ENCODE measurements at regions not wholly inside any gene's neighbourhood (a gene's known extent, or its start where the extent isn't known, plus 50 kb on each side); places are given as distances from the start of the nearest gene placed in this dataset.
"Not testable (repeated sequence)": the region's sequence is repeated elsewhere in the genome, so short reads cannot be mapped to it uniquely, and the experiment has no call there.

DNA sequence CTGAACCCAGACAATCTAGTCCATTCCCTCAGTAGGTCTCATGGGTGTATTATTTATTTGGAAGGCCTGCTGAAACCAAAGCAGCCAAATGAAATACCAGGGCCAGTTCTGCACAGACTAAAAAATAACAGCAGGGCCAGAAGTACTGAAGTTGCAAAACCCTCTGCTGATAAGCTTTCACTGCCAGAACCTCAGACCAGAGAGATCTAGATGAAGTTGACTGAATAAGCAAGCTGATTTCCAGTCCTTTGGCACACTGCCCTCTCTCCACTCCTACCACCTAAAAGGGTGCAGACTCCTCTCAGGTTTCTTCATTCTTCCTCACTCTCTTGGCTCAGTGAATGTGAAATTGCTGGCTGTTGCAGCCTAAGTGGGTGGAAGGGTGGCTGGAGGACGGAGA, 276.7 kb upstream of the KLF3 start:
- ChIA-PET POLR2A (ENCODE audit: low non-redundant PET) (no interaction called here), CTCF (no interaction called here)
- TF ChIP-seq, protein P1, sequence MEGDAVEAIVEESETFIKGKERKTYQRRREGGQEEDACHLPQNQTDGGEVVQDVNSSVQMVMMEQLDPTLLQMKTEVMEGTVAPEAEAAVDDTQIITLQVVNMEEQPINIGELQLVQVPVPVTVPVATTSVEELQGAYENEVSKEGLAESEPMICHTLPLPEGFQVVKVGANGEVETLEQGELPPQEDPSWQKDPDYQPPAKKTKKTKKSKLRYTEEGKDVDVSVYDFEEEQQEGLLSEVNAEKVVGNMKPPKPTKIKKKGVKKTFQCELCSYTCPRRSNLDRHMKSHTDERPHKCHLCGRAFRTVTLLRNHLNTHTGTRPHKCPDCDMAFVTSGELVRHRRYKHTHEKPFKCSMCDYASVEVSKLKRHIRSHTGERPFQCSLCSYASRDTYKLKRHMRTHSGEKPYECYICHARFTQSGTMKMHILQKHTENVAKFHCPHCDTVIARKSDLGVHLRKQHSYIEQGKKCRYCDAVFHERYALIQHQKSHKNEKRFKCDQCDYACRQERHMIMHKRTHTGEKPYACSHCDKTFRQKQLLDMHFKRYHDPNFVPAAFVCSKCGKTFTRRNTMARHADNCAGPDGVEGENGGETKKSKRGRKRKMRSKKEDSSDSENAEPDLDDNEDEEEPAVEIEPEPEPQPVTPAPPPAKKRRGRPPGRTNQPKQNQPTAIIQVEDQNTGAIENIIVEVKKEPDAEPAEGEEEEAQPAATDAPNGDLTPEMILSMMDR (conservative IDR thresholded peaks at IDR 0.05; ENCODE audit: low read depth, low read length): no peak
- TF ChIP-seq EZH2 (IDR thresholded peaks at IDR 0.05; ENCODE audit: borderline replicate concordance, low read depth, low read length, poor library complexity, severe bottlenecking): no peak
- intact Hi-C loops (cut with micrococcal nuclease; ENCODE audit: unreplicated experiment): no loop called here
- Histone ChIP-seq H3K9me3 (ENCODE audit: low read depth, low read length, poor library complexity, severe bottlenecking) (no peaks in the 10 kb centered on the region), H3K4me3 (ENCODE audit: low read depth, low read length, poor library complexity, severe bottlenecking) (no peak overlapping the region), H3K4me1 (ENCODE audit: insufficient read depth, low read length, poor library complexity, severe bottlenecking) (no peaks in the 10 kb centered on the region), H3K27ac (ENCODE audit: low read depth, low read length, poor library complexity, severe bottlenecking) (no peak overlapping the region), H3K36me3 (ENCODE audit: insufficient read depth, low read length, poor library complexity, severe bottlenecking) (no peaks in the 10 kb centered on the region), H3K27me3 (replicated peaks; ENCODE audit: insufficient read depth, low read depth, low read length, poor library complexity) (no peaks in the 10 kb centered on the region)
- no peak for DNase-seq (ENCODE audit: low spot score)
- no TSS peak for BruUV-seq (replicated peaks)

DNA sequence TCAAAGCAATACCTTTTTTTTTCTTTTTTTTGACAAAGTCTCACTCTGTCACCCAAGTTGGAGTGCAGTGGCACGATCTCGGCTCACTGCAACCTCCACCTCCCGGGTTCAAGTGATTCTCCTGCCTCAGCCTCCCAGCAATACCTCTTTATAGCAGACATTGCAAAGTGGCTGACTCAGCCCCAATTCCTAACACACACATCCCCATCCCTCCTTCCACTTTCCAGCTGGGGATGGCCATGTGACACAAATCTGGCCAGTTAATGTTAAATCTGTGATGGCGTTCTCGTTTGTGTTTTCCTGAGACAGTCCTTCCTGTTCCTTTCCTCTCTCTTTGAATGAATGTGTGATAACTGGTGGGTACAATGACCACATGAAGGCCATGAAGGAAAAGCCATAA, 276.2 kb upstream of the KLF3 start:
- no peaks in the 10 kb centered on the region for H3K36me3 ChIP-seq (ENCODE audit: insufficient read depth, low read length, poor library complexity, severe bottlenecking)
- TF ChIP-seq, protein P1 (conservative IDR thresholded peaks at IDR 0.05; ENCODE audit: low read depth, low read length): no peak
- no TSS peak for BruUV-seq (replicated peaks)
- no peaks in the 10 kb centered on the region for H3K9me3 ChIP-seq (ENCODE audit: low read depth, low read length, poor library complexity, severe bottlenecking)
- no peaks in the 10 kb centered on the region for H3K27me3 ChIP-seq (replicated peaks; ENCODE audit: insufficient read depth, low read depth, low read length, poor library complexity)
- H3K27ac ChIP-seq (ENCODE audit: low read depth, low read length, poor library complexity, severe bottlenecking): no peak overlapping the region
- intact Hi-C loops (cut with micrococcal nuclease; ENCODE audit: unreplicated experiment): no loop called here
- ChIA-PET CTCF (no interaction called here), POLR2A (ENCODE audit: low non-redundant PET) (no interaction called here)
- H3K4me3 ChIP-seq (ENCODE audit: low read depth, low read length, poor library complexity, severe bottlenecking): no peak overlapping the region
- H3K4me1 ChIP-seq (ENCODE audit: insufficient read depth, low read length, poor library complexity, severe bottlenecking): no peaks in the 10 kb centered on the region
- no peak for DNase-seq (ENCODE audit: low spot score)

DNA sequence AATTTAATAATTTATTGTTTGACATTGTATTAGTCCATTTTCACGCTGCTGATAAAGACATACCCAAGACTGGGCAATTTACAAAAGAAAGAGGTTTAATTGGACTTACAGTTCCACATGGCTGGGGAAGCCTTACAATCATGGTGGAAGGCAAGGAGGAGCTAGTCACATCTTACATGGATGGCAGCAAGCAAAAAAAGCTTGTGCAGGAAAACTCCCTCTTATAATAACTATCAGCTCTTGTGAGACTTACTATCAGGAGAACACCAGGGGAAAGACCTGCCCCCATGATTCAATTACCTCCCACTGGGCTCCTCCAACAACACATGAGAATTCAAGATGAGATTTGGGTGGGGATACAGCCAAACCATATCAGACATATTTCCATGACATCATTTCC, 275.1 kb upstream of the KLF3 start:
- CTCF ChIA-PET; H3K4me1 ChIP-seq (ENCODE audit: insufficient read depth, low read length, poor library complexity, severe bottlenecking); H3K4me3 ChIP-seq (ENCODE audit: low read depth, low read length, poor library complexity, severe bottlenecking); H3K27ac ChIP-seq (ENCODE audit: low read depth, low read length, poor library complexity, severe bottlenecking); DNase-seq (ENCODE audit: low spot score); H3K36me3 ChIP-seq (ENCODE audit: insufficient read depth, low read length, poor library complexity, severe bottlenecking); H3K27me3 ChIP-seq (replicated peaks; ENCODE audit: insufficient read depth, low read depth, low read length, poor library complexity); POLR2A ChIA-PET (ENCODE audit: low non-redundant PET); intact Hi-C loops (cut with micrococcal nuclease; ENCODE audit: unreplicated experiment); BruUV-seq (replicated peaks); H3K9me3 ChIP-seq (ENCODE audit: low read depth, low read length, poor library complexity, severe bottlenecking): not testable (repeated sequence)

DNA sequence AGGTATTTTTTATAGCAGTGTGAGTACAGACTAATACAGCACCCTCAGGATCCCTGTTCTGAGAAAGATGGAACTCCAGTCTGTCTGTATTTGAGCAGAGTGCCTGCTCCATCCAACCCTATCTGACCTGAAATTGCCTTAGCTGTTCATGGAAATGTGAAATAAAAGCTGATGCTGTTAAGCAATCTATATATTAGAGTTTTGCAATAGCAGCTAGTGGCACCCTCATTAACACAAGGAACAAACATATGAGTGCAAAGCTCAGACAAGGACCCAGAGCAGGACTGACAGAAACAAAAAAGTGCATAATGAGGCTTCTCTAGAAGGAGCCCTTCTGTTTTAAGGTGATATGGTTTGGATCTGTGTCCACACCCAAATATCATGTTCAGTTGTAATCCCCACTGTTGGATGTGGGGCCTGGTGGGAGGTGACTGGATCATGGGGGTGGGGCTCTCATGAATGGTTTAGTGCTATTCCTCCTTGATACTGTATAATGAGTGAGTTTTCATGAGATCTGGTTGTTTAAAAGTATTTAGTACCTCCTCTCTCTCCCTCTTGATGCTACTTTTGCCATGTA, 272.9 kb upstream of the KLF3 start:
- Histone ChIP-seq H3K27ac (ENCODE audit: low read depth, low read length, poor library complexity, severe bottlenecking) (no peak overlapping the region), H3K4me1 (ENCODE audit: insufficient read depth, low read length, poor library complexity, severe bottlenecking) (no peaks in the 10 kb centered on the region), H3K4me3 (ENCODE audit: low read depth, low read length, poor library complexity, severe bottlenecking) (no peak overlapping the region), H3K9me3 (ENCODE audit: low read depth, low read length, poor library complexity, severe bottlenecking) (no peaks in the 10 kb centered on the region), H3K27me3 (replicated peaks; ENCODE audit: insufficient read depth, low read depth, low read length, poor library complexity) (no peaks in the 10 kb centered on the region), H3K36me3 (ENCODE audit: insufficient read depth, low read length, poor library complexity, severe bottlenecking) (no peaks in the 10 kb centered on the region)
- BruUV-seq (replicated peaks): no TSS peak
- intact Hi-C loops (cut with micrococcal nuclease; ENCODE audit: unreplicated experiment): no loop called here
- ChIA-PET CTCF (no interaction called here), POLR2A (ENCODE audit: low non-redundant PET) (no interaction called here)
- TF ChIP-seq, protein P1 (conservative IDR thresholded peaks at IDR 0.05; ENCODE audit: low read depth, low read length): no peak
- no peak for TF ChIP-seq EZH2 (IDR thresholded peaks at IDR 0.05; ENCODE audit: borderline replicate concordance, low read depth, low read length, poor library complexity, severe bottlenecking)
- DNase-seq (ENCODE audit: low spot score): no peak

Data from A673 (cell line).